A673 (cell line): ENCODE measurements at regions not wholly inside any gene's neighbourhood (a gene's known extent, or its start where the extent isn't known, plus 50 kb on each side); places are given as distances from the start of the nearest gene placed in this dataset.

Source experiments
- BruUV-seq: library from RNA; stranded (reverse); fragments of 400-500 nt; replicated peaks from 2 replicates; lab custom pipeline; 2021; lab: Mats Ljungman, UMichigan
- CTCF ChIA-PET: fragments of 300-600 bp; sonication (Branson Sonifier 250); formaldehyde crosslinking; loops from one replicate; lab custom pipeline; 2022; ENCODE audit warnings: antibody characterized with exemption; lab: Charles Lee
- POLR2A ChIA-PET: fragments of 300-600 bp; sonication (Branson Sonifier 250); formaldehyde crosslinking; loops from one replicate; lab custom pipeline; 2022; ENCODE audit warnings: antibody characterized with exemption; ENCODE audit not compliant: low non-redundant PET; lab: Charles Lee
- DNase-seq: peaks from one replicate; pipeline ENCODE4 v3.0.0-alpha.2; 2015; ENCODE audit warnings: low spot score
- H3K27ac ChIP-seq: fragments of 200-600 bp; sonication (generic); 2 replicates; pipeline ENCODE4 v1.5.1; 2016; ENCODE audit warnings: mixed run types, low read depth, mild to moderate bottlenecking, mixed read lengths, antibody characterized with exemption, low read length; ENCODE audit not compliant: poor library complexity, severe bottlenecking
- H3K27me3 ChIP-seq: fragments of 200-600 bp; sonication (generic); replicated peaks from 2 replicates; pipeline ENCODE4 v1.6.1; 2017; ENCODE audit warnings: mixed run types, low read depth, mild to moderate bottlenecking, mixed read lengths, antibody characterized with exemption, low read length; ENCODE audit not compliant: insufficient read depth, poor library complexity
- H3K36me3 ChIP-seq: fragments of 200-600 bp; sonication (generic); 2 replicates; pipeline ENCODE4 v1.6.1; 2016; ENCODE audit warnings: mixed run types, mild to moderate bottlenecking, mixed read lengths, antibody characterized with exemption, low read length; ENCODE audit not compliant: insufficient read depth, poor library complexity, severe bottlenecking
- H3K4me1 ChIP-seq: fragments of 200-600 bp; sonication (generic); 2 replicates; pipeline ENCODE4 v1.6.1; 2017; ENCODE audit warnings: mixed run types, mild to moderate bottlenecking, mixed read lengths, antibody characterized with exemption, low read length; ENCODE audit not compliant: insufficient read depth, poor library complexity, severe bottlenecking
- H3K4me3 ChIP-seq: fragments of 200-600 bp; sonication (generic); 2 replicates; pipeline ENCODE4 v1.5.1; 2016; ENCODE audit warnings: low read depth, mixed run types, mild to moderate bottlenecking, mixed read lengths, low read length; ENCODE audit not compliant: poor library complexity, severe bottlenecking
- H3K9me3 ChIP-seq: fragments of 200-600 bp; sonication (generic); 2 replicates; pipeline ENCODE4 v1.6.1; 2016; ENCODE audit warnings: mixed run types, low read depth, mild to moderate bottlenecking, mixed read lengths, antibody characterized with exemption, low read length; ENCODE audit not compliant: poor library complexity, severe bottlenecking
- CTCF ChIP-seq: fragments of 300-800, 200-600 bp; sonication (generic); conservative IDR thresholded peaks from 2 replicates; pipeline ENCODE4 v1.5.1; 2017; ENCODE audit warnings: low read depth, mild to moderate bottlenecking, antibody characterized with exemption, low read length, moderate library complexity, mixed read lengths
- EZH2 ChIP-seq: fragments of 200-600 bp; sonication (generic); IDR thresholded peaks from 2 replicates; pipeline ENCODE4 v1.6.1; 2017; ENCODE audit warnings: borderline replicate concordance, low read depth, mild to moderate bottlenecking, mixed read lengths, antibody characterized with exemption, low read length; ENCODE audit not compliant: poor library complexity, severe bottlenecking
- intact Hi-C: fragments of 100-400 bp; cut with micrococcal nuclease; formaldehyde crosslinking; loops from one replicate; pipeline ENCODE4 v1.10.0; 2022; ENCODE audit not compliant: unreplicated experiment

- H3K9me3 ChIP-seq: no peaks in the 10 kb centered on the region
- no TSS peak for BruUV-seq
- no peaks in the 10 kb centered on the region for H3K27me3 ChIP-seq
- no peak for DNase-seq
- POLR2A ChIA-PET: no interaction called here
- no peaks in the 10 kb centered on the region for H3K36me3 ChIP-seq
- CTCF ChIA-PET: no interaction called here
- TF ChIP-seq EZH2 (no peak), CTCF (no peak)
- no peaks in the 10 kb centered on the region for H3K4me1 ChIP-seq
- H3K4me3 ChIP-seq: no peak overlapping the region
- no peak overlapping the region for H3K27ac ChIP-seq
- intact Hi-C loops: no loop called here
Measured at GRCh38 chr1:5706239-5706638, 286.0 kb downstream of the NPHP4 start.

- POLR2A ChIA-PET: no interaction called here
- no TSS peak for BruUV-seq
- Histone ChIP-seq H3K9me3 (no peaks in the 10 kb centered on the region), H3K4me3 (no peak overlapping the region), H3K36me3 (no peaks in the 10 kb centered on the region), H3K27me3 (no peaks in the 10 kb centered on the region), H3K4me1 (no peaks in the 10 kb centered on the region), H3K27ac (no peak overlapping the region)
- DNase-seq: no peak
- no peak for TF ChIP-seq EZH2
- no peak for TF ChIP-seq CTCF
- CTCF ChIA-PET: no interaction called here
- intact Hi-C loops: no loop called here
Measured at GRCh38 chr1:5705751-5706150, 286.5 kb downstream of the NPHP4 start.

- ChIA-PET POLR2A (no interaction called here), CTCF (no interaction called here)
- no peak overlapping the region for H3K4me3 ChIP-seq
- no peak overlapping the region for H3K27ac ChIP-seq
- intact Hi-C loops: no loop called here
- DNase-seq: no peak
- no peak for TF ChIP-seq EZH2
- no peak for TF ChIP-seq CTCF
- H3K4me1 ChIP-seq: no peaks in the 10 kb centered on the region
- H3K9me3 ChIP-seq: no peaks in the 10 kb centered on the region
- H3K36me3 ChIP-seq: no peaks in the 10 kb centered on the region
- no peaks in the 10 kb centered on the region for H3K27me3 ChIP-seq
- BruUV-seq: no TSS peak
Measured at GRCh38 chr1:5704561-5705514, 287.4 kb downstream of the NPHP4 start.
